ENCODE measurements at regions not wholly inside any gene's neighbourhood (a gene's known extent, or its start where the extent isn't known, plus 50 kb on each side); places are given as distances from the start of the nearest gene placed in this dataset.

DNA sequence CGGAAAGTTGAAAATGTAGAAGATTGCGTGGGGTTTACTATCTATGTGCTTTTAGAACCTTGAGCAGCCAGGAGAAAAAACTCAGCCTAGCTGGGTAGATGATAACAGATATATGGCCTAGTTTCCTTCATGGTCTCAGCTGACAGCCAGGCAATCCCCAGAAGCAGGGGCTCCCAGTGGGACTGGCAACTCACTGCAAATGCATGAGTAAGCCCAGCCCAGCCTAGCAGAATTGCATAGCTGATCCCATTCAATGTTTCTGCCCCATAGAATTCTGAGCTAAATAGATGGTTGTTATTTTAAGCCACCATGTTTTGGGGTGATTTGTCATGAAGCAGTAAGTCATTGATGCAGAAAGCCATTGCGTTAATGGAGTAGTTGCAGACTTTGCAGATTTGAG, 108.5 kb downstream of the ERCC5 start:
- ATAC-seq (ENCODE audit: low FRiP score in 2 of 2) = no peak
- DNase-seq = no peak
- WGBS, 2 donors = 96% methylated on average over 3 of the region's 3 CpGs
- Histone ChIP-seq H3K9me3 (no peaks in the 10 kb centered on the region), H3K27ac (no peak overlapping the region), H3K27me3 (no peaks in the 10 kb centered on the region), H3K4me1 (no peaks in the 10 kb centered on the region), H3K36me3 (no peaks in the 10 kb centered on the region), H3K4me3 (no peak overlapping the region)
- no peak for TF ChIP-seq POLR2AphosphoS5 (IDR thresholded peaks at IDR 0.05)
- TF ChIP-seq, protein P1, sequence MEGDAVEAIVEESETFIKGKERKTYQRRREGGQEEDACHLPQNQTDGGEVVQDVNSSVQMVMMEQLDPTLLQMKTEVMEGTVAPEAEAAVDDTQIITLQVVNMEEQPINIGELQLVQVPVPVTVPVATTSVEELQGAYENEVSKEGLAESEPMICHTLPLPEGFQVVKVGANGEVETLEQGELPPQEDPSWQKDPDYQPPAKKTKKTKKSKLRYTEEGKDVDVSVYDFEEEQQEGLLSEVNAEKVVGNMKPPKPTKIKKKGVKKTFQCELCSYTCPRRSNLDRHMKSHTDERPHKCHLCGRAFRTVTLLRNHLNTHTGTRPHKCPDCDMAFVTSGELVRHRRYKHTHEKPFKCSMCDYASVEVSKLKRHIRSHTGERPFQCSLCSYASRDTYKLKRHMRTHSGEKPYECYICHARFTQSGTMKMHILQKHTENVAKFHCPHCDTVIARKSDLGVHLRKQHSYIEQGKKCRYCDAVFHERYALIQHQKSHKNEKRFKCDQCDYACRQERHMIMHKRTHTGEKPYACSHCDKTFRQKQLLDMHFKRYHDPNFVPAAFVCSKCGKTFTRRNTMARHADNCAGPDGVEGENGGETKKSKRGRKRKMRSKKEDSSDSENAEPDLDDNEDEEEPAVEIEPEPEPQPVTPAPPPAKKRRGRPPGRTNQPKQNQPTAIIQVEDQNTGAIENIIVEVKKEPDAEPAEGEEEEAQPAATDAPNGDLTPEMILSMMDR (IDR thresholded peaks at IDR 0.05) = no peak
- no peak for TF ChIP-seq POLR2A (IDR thresholded peaks at IDR 0.05)
- TF ChIP-seq EP300 (IDR thresholded peaks at IDR 0.05) = no peak

DNA sequence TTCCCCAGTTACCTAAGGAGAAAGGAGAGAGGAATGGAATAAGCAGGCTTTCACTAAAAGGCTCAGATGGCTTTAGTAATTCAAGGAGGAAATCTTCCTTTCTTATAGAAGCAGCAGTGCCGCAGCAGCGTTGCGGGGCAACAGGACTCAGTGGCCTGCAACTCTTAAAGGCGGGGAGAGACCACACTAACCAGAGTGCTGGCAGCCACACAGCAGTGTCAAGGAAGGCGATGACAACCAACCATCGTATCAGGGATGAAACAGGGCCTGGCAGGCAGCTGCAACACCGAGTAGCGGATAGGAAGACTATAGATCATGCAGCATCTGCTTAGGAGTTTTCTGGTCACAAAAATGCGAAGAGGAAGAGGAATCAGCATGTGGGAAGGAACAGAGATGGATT, 106.0 kb downstream of the ERCC5 start:
- WGBS, 2 donors = 89 to 90% methylated on average over 9 of the region's 9 CpGs
- no peaks in the 10 kb centered on the region for H3K36me3 ChIP-seq
- H3K4me3 ChIP-seq = no peak overlapping the region
- no peaks in the 10 kb centered on the region for H3K4me1 ChIP-seq
- TF ChIP-seq EP300 (IDR thresholded peaks at IDR 0.05) = no peak
- TF ChIP-seq POLR2A (IDR thresholded peaks at IDR 0.05) = no peak
- TF ChIP-seq, protein P1 (IDR thresholded peaks at IDR 0.05) = no peak
- no peak for TF ChIP-seq POLR2AphosphoS5 (IDR thresholded peaks at IDR 0.05)
- DNase-seq = peak in 1 of 2 donors; percentile 6
- H3K27me3 ChIP-seq = no peaks in the 10 kb centered on the region
- no peak for ATAC-seq (ENCODE audit: low FRiP score in 2 of 2)
- H3K9me3 ChIP-seq = no peaks in the 10 kb centered on the region
- H3K27ac ChIP-seq = no peak overlapping the region

- no peaks in the 10 kb centered on the region for H3K27me3 ChIP-seq
- H3K36me3 ChIP-seq = no peaks in the 10 kb centered on the region
- no peak for ATAC-seq (ENCODE audit: low FRiP score in 2 of 2)
- TF ChIP-seq EP300 (IDR thresholded peaks at IDR 0.05) (no peak), POLR2AphosphoS5 (IDR thresholded peaks at IDR 0.05) (no peak), POLR2A (IDR thresholded peaks at IDR 0.05) (no peak)
- TF ChIP-seq, protein P1 (IDR thresholded peaks at IDR 0.05) = no peak
- no peak overlapping the region for H3K4me3 ChIP-seq
- no peak overlapping the region for H3K27ac ChIP-seq
- H3K9me3 ChIP-seq = no peaks in the 10 kb centered on the region
- 71 to 72% methylated on average over 8 of the region's 8 CpGs for WGBS, 2 donors
- H3K4me1 ChIP-seq = no peaks in the 10 kb centered on the region
- DNase-seq = no peak
Observed at GRCh38 chr13:102947745-102948405, 102.0 kb downstream of the ERCC5 start.

DNA sequence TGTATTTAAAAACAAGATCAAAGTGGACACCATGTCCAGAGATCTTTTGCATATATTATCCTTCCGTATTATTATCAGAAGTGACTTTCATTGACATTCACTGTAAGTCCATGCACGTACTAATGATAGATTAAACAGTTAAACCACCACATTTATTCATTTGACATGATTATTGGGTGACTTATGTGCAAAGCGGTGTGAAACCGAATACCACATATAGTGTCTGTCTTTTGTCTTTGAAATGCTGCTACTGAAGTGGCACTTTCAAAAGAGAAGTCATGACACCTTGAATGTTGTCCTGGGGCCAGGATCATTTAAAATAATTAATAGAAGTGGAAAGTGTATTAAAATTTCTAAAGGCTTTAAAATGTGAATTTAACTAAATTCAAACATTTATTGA, 100.1 kb downstream of the ERCC5 start:
- ATAC-seq (ENCODE audit: low FRiP score in 2 of 2) (no peak), DNase-seq (no peak)
- no peak overlapping the region for H3K4me3 ChIP-seq
- H3K27me3 ChIP-seq = no peaks in the 10 kb centered on the region
- H3K27ac ChIP-seq = no peak overlapping the region
- TF ChIP-seq POLR2A (IDR thresholded peaks at IDR 0.05) (no peak), EP300 (IDR thresholded peaks at IDR 0.05) (no peak), POLR2AphosphoS5 (IDR thresholded peaks at IDR 0.05) (no peak)
- TF ChIP-seq, protein P1 (IDR thresholded peaks at IDR 0.05) = no peak
- WGBS, 2 donors = 87 to 90% methylated on average over 4 of the region's 4 CpGs
- no peaks in the 10 kb centered on the region for H3K4me1 ChIP-seq
- H3K36me3 ChIP-seq = no peaks in the 10 kb centered on the region
- peaks cover 0 to 2% (median 0%) of the 10 kb centered on the region in 4 donors for H3K9me3 ChIP-seq

DNA sequence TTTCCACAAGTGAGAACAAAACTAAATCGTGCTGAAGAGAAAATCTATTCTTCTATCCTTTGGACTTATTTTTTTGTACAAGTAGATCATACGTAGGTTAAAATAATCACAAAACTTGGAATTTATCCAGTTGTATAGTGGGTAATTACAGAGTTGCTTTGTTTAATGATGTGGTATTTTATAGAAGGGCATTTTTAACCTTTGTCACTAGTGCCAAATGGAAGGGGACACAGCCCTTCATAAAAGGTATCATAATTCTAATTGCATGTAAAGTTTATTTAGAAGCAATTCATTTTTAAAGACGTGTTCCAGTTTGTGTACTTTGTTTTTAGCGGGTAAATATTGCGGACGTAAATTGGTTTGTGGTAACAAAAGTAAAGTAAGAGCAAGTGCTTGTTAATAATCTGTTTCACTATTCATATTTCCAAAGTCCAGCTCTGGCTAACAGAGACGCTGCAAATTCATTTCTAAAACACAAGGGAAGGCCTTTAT, 99.5 kb downstream of the ERCC5 start:
- TF ChIP-seq, protein P1 (IDR thresholded peaks at IDR 0.05) = no peak
- TF ChIP-seq EP300 (IDR thresholded peaks at IDR 0.05) (no peak), POLR2A (IDR thresholded peaks at IDR 0.05) (no peak), POLR2AphosphoS5 (IDR thresholded peaks at IDR 0.05) (no peak)
- no peak overlapping the region for H3K27ac ChIP-seq
- H3K9me3 ChIP-seq = peaks cover 0 to 6% (median 0%) of the 10 kb centered on the region in 4 donors
- no peaks in the 10 kb centered on the region for H3K36me3 ChIP-seq
- no peaks in the 10 kb centered on the region for H3K4me1 ChIP-seq
- no peaks in the 10 kb centered on the region for H3K27me3 ChIP-seq
- ATAC-seq (ENCODE audit: low FRiP score in 2 of 2) (no peak), DNase-seq (no peak)
- no peak overlapping the region for H3K4me3 ChIP-seq
- WGBS, 2 donors = 75 to 80% methylated on average over 7 of the region's 7 CpGs
